Ovary (tissue), 3 donors: ENCODE measurements at regions not wholly inside any gene's neighbourhood (a gene's known extent, or its start where the extent isn't known, plus 50 kb on each side); places are given as distances from the start of the nearest gene placed in this dataset.

Experiments
- POLR2A ChIP-seq: fragments of 450-650 bp; IDR thresholded peaks from one replicate; pipeline ENCODE4 v1.6.1; 2017; ENCODE audit warnings: antibody characterized with exemption, mild to moderate bottlenecking, moderate library complexity
- TF ChIP-seq, protein P1 (sequence below), 3 donors: fragments of 450-650 bp in 2 of 3; fragments of 200-600 bp in 1 of 3; IDR thresholded peaks; one replicate each; pipeline versions ENCODE4 v1.5.1 to v1.8.0; 2016 to 2022; ENCODE audit warnings: antibody characterized with exemption in 3 of 3, mild to moderate bottlenecking in 1 of 3
- donor health status: DM: no; HTN: no; CAD: no.

DNA sequence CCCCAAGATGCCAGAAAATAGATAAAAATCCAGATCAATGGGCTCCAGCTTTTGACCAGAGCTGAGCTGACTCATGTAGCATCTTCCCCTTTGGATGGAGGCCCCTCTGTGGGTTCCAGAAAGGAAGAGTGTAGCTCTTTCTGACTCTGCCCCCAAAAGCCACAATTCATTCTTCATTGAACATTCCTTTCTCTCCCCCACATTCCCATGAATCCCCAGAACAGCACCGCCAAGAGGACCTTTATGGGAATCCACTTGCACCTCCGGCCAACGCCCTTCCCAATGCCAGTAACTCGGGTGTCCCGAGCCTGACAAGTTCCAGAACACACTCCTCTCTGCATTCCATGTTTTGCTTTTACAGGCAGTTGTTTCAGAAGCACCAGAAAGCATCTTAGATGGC lies 210.6 kb upstream of the DIO3 start:
- TF ChIP-seq POLR2A = no peak
- TF ChIP-seq, protein P1, sequence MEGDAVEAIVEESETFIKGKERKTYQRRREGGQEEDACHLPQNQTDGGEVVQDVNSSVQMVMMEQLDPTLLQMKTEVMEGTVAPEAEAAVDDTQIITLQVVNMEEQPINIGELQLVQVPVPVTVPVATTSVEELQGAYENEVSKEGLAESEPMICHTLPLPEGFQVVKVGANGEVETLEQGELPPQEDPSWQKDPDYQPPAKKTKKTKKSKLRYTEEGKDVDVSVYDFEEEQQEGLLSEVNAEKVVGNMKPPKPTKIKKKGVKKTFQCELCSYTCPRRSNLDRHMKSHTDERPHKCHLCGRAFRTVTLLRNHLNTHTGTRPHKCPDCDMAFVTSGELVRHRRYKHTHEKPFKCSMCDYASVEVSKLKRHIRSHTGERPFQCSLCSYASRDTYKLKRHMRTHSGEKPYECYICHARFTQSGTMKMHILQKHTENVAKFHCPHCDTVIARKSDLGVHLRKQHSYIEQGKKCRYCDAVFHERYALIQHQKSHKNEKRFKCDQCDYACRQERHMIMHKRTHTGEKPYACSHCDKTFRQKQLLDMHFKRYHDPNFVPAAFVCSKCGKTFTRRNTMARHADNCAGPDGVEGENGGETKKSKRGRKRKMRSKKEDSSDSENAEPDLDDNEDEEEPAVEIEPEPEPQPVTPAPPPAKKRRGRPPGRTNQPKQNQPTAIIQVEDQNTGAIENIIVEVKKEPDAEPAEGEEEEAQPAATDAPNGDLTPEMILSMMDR (IDR thresholded peaks at IDR 0.05) = no peak
